HCT116 (cell line): ENCODE measurements at regions not wholly inside any gene's neighbourhood (a gene's known extent, or its start where the extent isn't known, plus 50 kb on each side); places are given as distances from the start of the nearest gene placed in this dataset.

Experiments used
- ATAC-seq: fragments of 200-7000 bp; cut with Tn5 transposase; 2 replicates; pipeline ENCODE4 v1.9.1; 2020; ENCODE audit warnings: mild to moderate bottlenecking, moderate library complexity
- BruUV-seq: library from RNA; stranded (reverse); fragments of 400-500 nt; replicated peaks from 2 replicates; lab custom pipeline; 2021; lab: Mats Ljungman, UMichigan
- CTCF ChIA-PET: fragments of 300-600 bp; sonication (Branson Sonifier 250); formaldehyde crosslinking; loops from one replicate; lab custom pipeline; 2021; ENCODE audit warnings: antibody characterized with exemption; lab: Charles Lee
- POLR2A ChIA-PET: fragments of 300-600, 350-600 bp; sonication (Branson Sonifier 250); formaldehyde crosslinking; loops from one replicate; lab custom pipeline; 2021; ENCODE audit warnings: antibody characterized with exemption; lab: Charles Lee
- RAD21 ChIA-PET, 2 experiments: fragments of 300-600 bp; sonication (Branson Sonifier 250); formaldehyde crosslinking; loops; one replicate each; lab custom pipeline; 2023; ENCODE audit warnings: low total read pairs in 2 of 2; ENCODE audit not compliant: uncharacterized antibody in 2 of 2, unreplicated experiment in 2 of 2, low non-redundant PET in 1 of 2; lab: Charles Lee
- DNase-seq: peaks from one replicate; pipeline ENCODE4 v3.0.0-alpha.2; 2010; ENCODE audit warnings: low read depth, low spot score
- H2AFZ ChIP-seq: fragments of 200-600 bp; shearing (Covaris generic), sonication (generic); 2 replicates; pipeline ENCODE4 v1.6.1; 2017; ENCODE audit warnings: low read depth, mixed run types, mixed read lengths, antibody characterized with exemption, low read length; ENCODE audit not compliant: poor library complexity, severe bottlenecking
- H3K27ac ChIP-seq: 2 replicates; pipeline ENCODE4 v1.5.1; 2012; ENCODE audit warnings: low read depth, low read length
- H3K27me3 ChIP-seq: fragments of 200-600 bp; sonication (generic); 2 replicates; pipeline ENCODE4 v1.6.1; 2016; ENCODE audit warnings: mixed run types, low read length, mixed read lengths; ENCODE audit not compliant: insufficient read depth
- H3K36me3 ChIP-seq, 2 experiments: fragments of 200-500 bp in 1 of 2; fragments of 200-600 bp in 1 of 2; sonication (Bioruptor generic) in 1 of 2; sonication (generic) in 1 of 2; 2 replicates each; pipeline versions ENCODE4 v1.5.1 to v1.6.1; 2014 to 2016; ENCODE audit warnings: low read length in 2 of 2, inconsistent platforms in 1 of 2, mixed read lengths in 1 of 2, mixed run types in 1 of 2; ENCODE audit not compliant: insufficient read depth in 2 of 2, control insufficient read depth in 1 of 2
- H3K4me1 ChIP-seq, 2 experiments: fragments of 200-600 bp in 1 of 2; sonication (generic) in 1 of 2; 2 replicates each; pipeline versions ENCODE4 v1.5.1 to v1.6.1; 2012 to 2017; ENCODE audit warnings: low read length in 2 of 2, inconsistent platforms in 1 of 2, mild to moderate bottlenecking in 1 of 2, mixed read lengths in 1 of 2, mixed run types in 1 of 2, moderate library complexity in 1 of 2; ENCODE audit not compliant: insufficient read depth in 2 of 2, control insufficient read depth in 1 of 2
- H3K4me2 ChIP-seq: fragments of 200-600 bp; sonication (generic); 2 replicates; pipeline ENCODE4 v1.6.1; 2017; ENCODE audit warnings: mixed run types, low read length, mixed read lengths
- H3K4me3 ChIP-seq, 2 experiments: fragments of 200-600 bp in 1 of 2; sonication (generic) in 1 of 2; replicated peaks in 1 of 2; 2 replicates each; pipeline ENCODE4 v1.5.1; 2011 to 2016; ENCODE audit warnings: low read length in 2 of 2, control low read depth in 1 of 2, low read depth in 1 of 2, mild to moderate bottlenecking in 1 of 2, mixed read lengths in 1 of 2, mixed run types in 1 of 2
- H3K79me2 ChIP-seq: fragments of 200-600 bp; sonication (generic); 2 replicates; pipeline ENCODE4 v1.6.1; 2017; ENCODE audit warnings: mild to moderate bottlenecking, mixed run types, low read length, moderate library complexity, mixed read lengths; ENCODE audit not compliant: insufficient read depth
- H3K9ac ChIP-seq: fragments of 200-600 bp; sonication (generic); 2 replicates; pipeline ENCODE4 v1.6.1; 2016; ENCODE audit warnings: low read length, mixed read lengths
- H3K9me2 ChIP-seq: fragments of 200-600 bp; sonication (generic), shearing (Covaris generic); 2 replicates; pipeline ENCODE4 v1.6.1; 2017; ENCODE audit warnings: mixed run types, mild to moderate bottlenecking, moderate library complexity; ENCODE audit not compliant: insufficient read depth
- H3K9me3 ChIP-seq, 2 experiments: fragments of 200-500 bp in 1 of 2; fragments of 200-600 bp in 1 of 2; sonication (Bioruptor generic) in 1 of 2; sonication (generic) in 1 of 2; 2 replicates each; pipeline ENCODE4 v1.6.1; 2014 to 2017; ENCODE audit warnings: low read length in 2 of 2, mixed read lengths in 2 of 2, inconsistent platforms in 1 of 2, low read depth in 1 of 2, mild to moderate bottlenecking in 1 of 2, mixed run types in 1 of 2, moderate library complexity in 1 of 2; ENCODE audit not compliant: control insufficient read depth in 1 of 2, insufficient read depth in 1 of 2
- H4K20me1 ChIP-seq: fragments of 200-600 bp; sonication (generic), shearing (Covaris generic); 2 replicates; pipeline ENCODE4 v1.6.1; 2017; ENCODE audit warnings: mixed run types, mild to moderate bottlenecking, moderate library complexity; ENCODE audit not compliant: insufficient read depth
- ATF3 ChIP-seq: IDR thresholded peaks from 2 replicates; pipeline ENCODE4 v1.6.1; 2012
- CTCF ChIP-seq, 3 experiments: fragments of 200-600 bp in 1 of 3; sonication (generic) in 1 of 3; IDR thresholded peaks in 2 of 3; conservative IDR thresholded peaks in 1 of 3; 2 replicates each; pipeline ENCODE4 v1.5.1; 2012 to 2017; ENCODE audit warnings: low read depth in 2 of 3, low read length in 2 of 3, antibody characterized with exemption in 1 of 3, borderline replicate concordance in 1 of 3, control low read depth in 1 of 3, mild to moderate bottlenecking in 1 of 3, mixed read lengths in 1 of 3, mixed run types in 1 of 3, moderate library complexity in 1 of 3; ENCODE audit not compliant: insufficient read depth in 1 of 3
- EZH2 ChIP-seq: fragments of 200-600 bp; sonication (generic); IDR thresholded peaks from 2 replicates; pipeline ENCODE4 v1.6.1; 2017; ENCODE audit warnings: antibody characterized with exemption, mixed run types
- EZH2phosphoT487 ChIP-seq: fragments of 200-600 bp; IDR thresholded peaks from 2 replicates; pipeline ENCODE4 v1.6.1; 2018; ENCODE audit warnings: antibody characterized with exemption, borderline replicate concordance
- FOSL1 ChIP-seq: IDR thresholded peaks from 2 replicates; pipeline ENCODE4 v1.6.1; 2012; ENCODE audit warnings: low read depth
- POLR2A ChIP-seq: IDR thresholded peaks from 2 replicates; pipeline ENCODE4 v1.7.0; 2011; ENCODE audit warnings: borderline replicate concordance; ENCODE audit not compliant: insufficient read depth, insufficient read length; ENCODE audit errors: extremely low read depth
- YY1 ChIP-seq: IDR thresholded peaks from 2 replicates; pipeline ENCODE4 v1.6.1; 2011; ENCODE audit warnings: low read length, low read depth, moderate library complexity, mild to moderate bottlenecking; ENCODE audit not compliant: insufficient replicate concordance; ENCODE audit errors: extremely low read depth
- ZBTB33 ChIP-seq: IDR thresholded peaks from 2 replicates; pipeline ENCODE4 v1.6.1; 2011; ENCODE audit warnings: mild to moderate bottlenecking, low read length, moderate library complexity; ENCODE audit not compliant: insufficient replicate concordance; ENCODE audit errors: extremely low read depth
- intact Hi-C: fragments of 100-400 bp; cut with micrococcal nuclease; formaldehyde crosslinking; loops from 2 replicates; pipeline ENCODE4 v1.10.0; 2022

GRCh38 chr4:28402751-28403150 is 1542.1 kb downstream of the STIM2 start:
- H3K27me3 ChIP-seq = no peaks in the 10 kb centered on the region

More at GRCh38 chr4:28402751-28403150, 1542.1 kb downstream of the STIM2 start:
- TF ChIP-seq CTCF (IDR thresholded peaks at IDR 0.05 in 2 of 3, conservative IDR thresholded peaks at IDR 0.05 in 1 of 3; ENCODE audit: borderline replicate concordance in 1 of 3, insufficient read depth in 1 of 3, low read depth in 2 of 3, low read length in 2 of 3) (no peak), YY1 (no peak), EZH2phosphoT487 (no peak), ZBTB33 (no peak), FOSL1 (no peak), ATF3 (no peak), EZH2 (no peak), POLR2A (no peak)
- no peaks in the 10 kb centered on the region for H3K79me2 ChIP-seq
- BruUV-seq = no TSS peak
- ChIA-PET CTCF (no interaction called here), POLR2A (no interaction called here), RAD21 (no interaction called here)
- H3K36me3 ChIP-seq = no peaks in the 10 kb centered on the region
- no peak overlapping the region for H3K4me2 ChIP-seq
- no peak overlapping the region for H2AFZ ChIP-seq
- H3K9ac ChIP-seq = no peak overlapping the region
- no peak overlapping the region for H3K4me3 ChIP-seq
- intact Hi-C loops = no loop called here
- no peak for DNase-seq
- H3K9me3 ChIP-seq = no peaks in the 10 kb centered on the region
- H3K9me2 ChIP-seq = no peaks in the 10 kb centered on the region
- H4K20me1 ChIP-seq = no peaks in the 10 kb centered on the region
- no peak for ATAC-seq
- H3K27ac ChIP-seq = no peak overlapping the region
- H3K4me1 ChIP-seq = no peaks in the 10 kb centered on the region
